Activated naive CD8-positive, alpha-beta T cell treated with anti-CD3 and anti-CD28 coated beads, Interleukin-2, amount 10 ng/mL, durations not matched to agents 7 days and 5 days (primary cell): ENCODE measurements at regions not wholly inside any gene's neighbourhood (a gene's known extent, or its start where the extent isn't known, plus 50 kb on each side); places are given as distances from the start of the nearest gene placed in this dataset.

Experiments used
- ATAC-seq: fragments of 150-1000 bp; cut with Tn5 transposase; one replicate; pipeline ENCODE4 v1.10.0; 2021; ENCODE audit warnings: low read depth, moderate library complexity
- POLR2A ChIA-PET: fragments of 350-600 bp; sonication (Branson Sonifier 250); formaldehyde crosslinking; loops from one replicate; lab custom pipeline; 2021; ENCODE audit warnings: antibody characterized with exemption; lab: Charles Lee
- DNase-seq: peaks from one replicate; pipeline ENCODE4 v3.0.0; 2021
- H3K27ac Mint-ChIP-seq: one replicate; pipeline ENCODE4 v1.8.0; 2022; ENCODE audit warnings: mild to moderate bottlenecking, mixed read lengths
- H3K27me3 Mint-ChIP-seq: one replicate; pipeline ENCODE4 v1.8.0; 2022; ENCODE audit warnings: mild to moderate bottlenecking, moderate library complexity, mixed read lengths
- H3K36me3 Mint-ChIP-seq: one replicate; pipeline ENCODE4 v1.8.0; 2021; ENCODE audit warnings: mild to moderate bottlenecking, mixed read lengths
- H3K4me1 Mint-ChIP-seq: one replicate; pipeline ENCODE4 v1.8.0; 2021; ENCODE audit warnings: mixed read lengths
- H3K4me3 Mint-ChIP-seq: one replicate; pipeline ENCODE4 v1.8.0; 2022; ENCODE audit warnings: mild to moderate bottlenecking, moderate library complexity, mixed read lengths
- H3K9me3 Mint-ChIP-seq: one replicate; pipeline ENCODE4 v1.8.0; 2021; ENCODE audit warnings: mixed read lengths

DNA sequence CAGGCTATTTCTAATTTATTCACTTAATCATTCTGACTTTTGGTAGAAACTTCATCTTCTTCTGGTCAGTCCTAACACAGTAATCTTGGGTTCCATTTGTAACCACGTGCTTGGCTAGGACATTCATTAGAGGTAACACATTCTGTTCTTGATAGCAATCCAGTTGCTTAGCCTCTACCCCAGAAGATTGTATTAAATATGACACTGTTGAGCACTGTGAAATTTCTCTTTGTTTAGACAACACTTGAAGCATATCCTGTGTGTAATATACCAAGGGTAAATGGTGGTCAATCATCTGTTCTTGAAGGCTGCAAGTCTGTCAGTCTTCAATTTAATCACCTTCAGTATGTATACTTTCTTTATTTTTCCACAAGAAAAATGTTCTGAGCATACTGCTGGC is 523.0 kb downstream of the ANKRD50 start:
- no peak overlapping the region for H3K27ac Mint-ChIP-seq
- no peak for DNase-seq
- H3K4me3 Mint-ChIP-seq, result no peak overlapping the region
- POLR2A ChIA-PET, result no interaction called here
- H3K36me3 Mint-ChIP-seq, result no peaks in the 10 kb centered on the region
- no peaks in the 10 kb centered on the region for H3K9me3 Mint-ChIP-seq
- H3K27me3 Mint-ChIP-seq, result no peaks in the 10 kb centered on the region
- H3K4me1 Mint-ChIP-seq, result no peaks in the 10 kb centered on the region
- no peak for ATAC-seq

DNA sequence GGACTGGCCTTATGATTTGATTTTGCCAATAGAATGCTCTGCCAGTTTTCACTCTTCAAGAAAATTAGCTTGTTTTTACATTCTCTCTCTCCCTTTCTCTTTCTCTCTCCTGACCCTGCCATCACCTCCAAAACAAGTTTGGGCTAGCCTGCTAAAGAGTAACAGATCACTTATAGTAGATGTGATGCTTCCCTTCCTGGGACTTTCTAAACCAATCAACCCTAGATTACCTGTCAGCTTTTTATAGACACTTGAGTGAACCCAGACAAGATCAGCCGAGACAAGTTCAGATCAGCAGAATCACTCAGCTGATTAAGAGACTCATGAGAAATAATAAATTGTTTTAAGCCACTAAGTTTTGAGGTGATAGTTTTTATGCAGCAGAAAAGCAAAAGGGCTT is 521.2 kb downstream of the ANKRD50 start:
- ATAC-seq, result no peak
- POLR2A ChIA-PET, result no interaction called here
- Mint-ChIP-seq H3K4me3 (no peak overlapping the region), H3K27ac (no peak overlapping the region), H3K36me3 (no peaks in the 10 kb centered on the region), H3K9me3 (peaks cover 3% of the 10 kb centered on the region), H3K27me3 (no peaks in the 10 kb centered on the region), H3K4me1 (no peaks in the 10 kb centered on the region)
- DNase-seq, result no peak

DNA sequence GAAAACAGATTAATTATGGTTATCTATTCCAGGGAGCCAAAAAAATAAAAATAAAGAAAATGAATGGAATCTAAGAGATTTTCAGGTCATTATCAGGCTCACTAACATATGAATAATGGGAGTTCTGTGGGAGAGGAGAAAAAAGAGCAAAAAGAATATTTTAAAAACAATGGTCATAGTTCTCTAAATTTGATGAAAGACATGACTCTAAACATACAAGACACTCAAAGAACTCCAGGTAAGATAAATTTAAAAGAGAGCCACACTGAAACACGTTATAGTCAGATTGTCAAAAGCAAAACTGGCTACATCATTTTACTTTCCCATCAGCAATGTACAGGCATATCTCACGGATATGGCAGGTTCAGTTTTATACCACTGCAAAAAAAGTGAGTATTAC is 520.0 kb downstream of the ANKRD50 start:
- ATAC-seq, result no peak
- DNase-seq, result no peak
- Mint-ChIP-seq H3K9me3 (peaks cover 3% of the 10 kb centered on the region), H3K4me1 (no peaks in the 10 kb centered on the region), H3K27ac (no peak overlapping the region), H3K4me3 (no peak overlapping the region), H3K36me3 (no peaks in the 10 kb centered on the region), H3K27me3 (no peaks in the 10 kb centered on the region)
- POLR2A ChIA-PET, result no interaction called here

DNA sequence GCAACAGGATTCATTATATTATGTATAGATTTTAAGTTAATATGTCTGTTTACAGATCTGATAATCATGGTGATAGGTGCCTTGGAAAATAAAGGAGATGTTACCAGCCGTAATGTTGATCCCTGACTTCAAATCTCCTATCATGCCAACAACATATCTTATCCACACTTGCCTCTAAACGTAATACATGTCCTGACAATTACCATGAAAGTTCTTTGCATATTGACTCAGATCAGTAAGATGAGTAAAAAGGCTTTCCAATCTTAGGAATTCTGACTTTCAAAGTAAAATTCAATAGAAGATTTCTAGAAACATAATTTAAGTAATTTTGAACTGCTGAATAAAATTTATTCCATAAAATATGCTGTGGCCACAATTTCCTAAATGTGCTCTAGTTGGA is 513.3 kb downstream of the ANKRD50 start:
- Mint-ChIP-seq H3K27ac (no peak overlapping the region), H3K9me3 (peaks cover 3% of the 10 kb centered on the region), H3K27me3 (no peaks in the 10 kb centered on the region), H3K36me3 (no peaks in the 10 kb centered on the region), H3K4me1 (no peaks in the 10 kb centered on the region), H3K4me3 (no peak overlapping the region)
- ATAC-seq (no peak), DNase-seq (no peak)
- POLR2A ChIA-PET, result no interaction called here

DNA sequence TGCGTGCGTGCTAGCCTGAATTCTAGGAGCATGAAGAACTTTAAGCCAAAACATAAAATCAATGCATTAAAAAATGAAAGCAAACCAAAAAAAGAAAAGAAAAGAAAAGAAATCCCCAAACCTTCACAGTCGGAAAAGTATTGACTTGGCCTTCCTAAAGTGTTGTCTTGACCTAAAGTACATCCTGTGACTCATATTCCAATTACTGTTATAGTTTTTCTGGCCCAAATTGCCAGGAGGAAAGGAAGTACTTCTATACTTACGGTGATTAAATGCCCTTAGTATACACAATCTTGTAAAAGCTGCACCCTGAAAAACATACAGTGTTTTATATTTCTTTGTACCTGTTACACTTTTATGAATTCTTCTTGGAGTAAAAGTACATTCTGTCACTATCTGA is 512.8 kb downstream of the ANKRD50 start:
- DNase-seq (no peak), ATAC-seq (no peak)
- Mint-ChIP-seq H3K36me3 (no peaks in the 10 kb centered on the region), H3K9me3 (peaks cover 2% of the 10 kb centered on the region), H3K27ac (no peak overlapping the region), H3K4me1 (no peaks in the 10 kb centered on the region), H3K27me3 (no peaks in the 10 kb centered on the region), H3K4me3 (no peak overlapping the region)
- POLR2A ChIA-PET, result no interaction called here

DNA sequence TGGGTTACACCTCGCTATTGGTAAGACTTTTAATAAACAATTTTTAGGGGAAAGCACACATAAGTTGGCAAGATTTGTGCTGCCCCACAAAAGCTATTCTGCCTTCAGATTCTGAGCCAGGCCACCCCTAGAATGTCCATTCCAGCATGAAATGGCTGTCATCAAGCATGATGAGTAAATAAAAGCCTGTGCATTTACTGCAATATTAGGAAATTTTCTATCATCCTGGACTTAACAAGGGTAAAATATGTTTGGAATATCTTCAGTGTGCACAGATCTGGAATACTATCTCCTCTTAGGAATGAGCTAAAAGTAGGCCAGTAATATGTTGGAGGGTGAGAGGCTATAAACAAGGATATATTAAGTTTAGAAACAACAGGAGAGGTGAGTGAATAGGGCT is 510.9 kb downstream of the ANKRD50 start:
- no peak overlapping the region for H3K27ac Mint-ChIP-seq
- no peak for ATAC-seq
- DNase-seq, result no peak
- H3K9me3 Mint-ChIP-seq, result no peaks in the 10 kb centered on the region
- H3K27me3 Mint-ChIP-seq, result no peaks in the 10 kb centered on the region
- POLR2A ChIA-PET, result no interaction called here
- no peak overlapping the region for H3K4me3 Mint-ChIP-seq
- no peaks in the 10 kb centered on the region for H3K36me3 Mint-ChIP-seq
- H3K4me1 Mint-ChIP-seq, result no peaks in the 10 kb centered on the region

DNA sequence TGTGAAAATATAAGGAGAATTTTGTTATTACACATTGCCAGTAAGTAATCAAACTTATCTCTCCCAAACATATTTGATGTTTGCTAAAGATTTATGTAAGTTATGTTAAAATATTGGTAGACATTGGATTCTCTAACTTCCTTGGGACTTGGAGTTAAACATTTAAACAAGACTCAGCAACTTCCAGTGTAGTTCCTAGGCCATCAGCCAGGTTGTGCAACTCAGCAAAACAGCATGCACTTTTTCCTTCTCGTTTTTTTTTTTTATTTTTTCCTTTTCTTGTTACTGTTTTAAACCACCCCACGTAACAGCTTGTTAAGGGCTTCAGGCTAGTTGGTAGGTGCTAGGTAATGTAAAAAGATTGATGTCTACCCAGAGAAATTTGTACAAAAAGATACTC is 510.4 kb downstream of the ANKRD50 start:
- no peaks in the 10 kb centered on the region for H3K27me3 Mint-ChIP-seq

DNA sequence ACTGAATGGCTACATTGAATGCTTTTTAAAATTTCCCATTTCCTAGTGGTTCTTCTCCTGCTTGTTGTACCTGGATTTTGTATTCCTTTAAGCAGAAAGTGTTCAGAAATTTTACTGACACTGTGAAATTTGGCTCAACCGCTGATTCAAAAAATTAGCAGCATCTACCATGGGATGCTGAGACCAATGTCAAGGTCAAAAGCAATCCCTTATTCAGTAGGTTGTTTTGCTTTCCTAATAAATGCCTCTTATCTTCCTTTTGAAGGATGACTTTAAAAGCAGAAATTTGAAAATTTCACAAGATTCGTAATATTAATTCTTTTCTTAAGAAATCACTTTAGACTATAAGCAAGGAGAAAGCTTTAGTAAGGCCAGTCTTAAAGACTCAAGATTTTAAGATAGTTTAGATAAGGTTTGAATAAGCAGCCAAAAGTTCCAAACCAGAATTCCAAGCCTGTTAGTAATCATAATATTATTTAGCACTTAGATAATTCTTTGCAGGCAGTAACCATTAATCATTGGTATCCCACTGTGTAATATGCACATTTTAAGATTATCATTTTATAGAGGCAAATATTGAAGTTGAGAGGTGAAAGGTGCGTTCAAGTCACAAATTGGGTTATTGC is 508.8 kb downstream of the ANKRD50 start:
- H3K27ac Mint-ChIP-seq, result no peak overlapping the region
- no peak overlapping the region for H3K4me3 Mint-ChIP-seq
- POLR2A ChIA-PET, result no interaction called here
- H3K4me1 Mint-ChIP-seq, result no peaks in the 10 kb centered on the region
- no peaks in the 10 kb centered on the region for H3K9me3 Mint-ChIP-seq
- ATAC-seq (no peak), DNase-seq (no peak)
- H3K27me3 Mint-ChIP-seq, result no peaks in the 10 kb centered on the region
- H3K36me3 Mint-ChIP-seq, result no peaks in the 10 kb centered on the region

More for the DNA sequence above, 510.4 kb downstream of the ANKRD50 start:
- Mint-ChIP-seq H3K4me3 (no peak overlapping the region), H3K36me3 (no peaks in the 10 kb centered on the region), H3K4me1 (no peaks in the 10 kb centered on the region), H3K9me3 (no peaks in the 10 kb centered on the region), H3K27ac (no peak overlapping the region)
- POLR2A ChIA-PET, result no interaction called here
- DNase-seq (no peak), ATAC-seq (no peak)

DNA sequence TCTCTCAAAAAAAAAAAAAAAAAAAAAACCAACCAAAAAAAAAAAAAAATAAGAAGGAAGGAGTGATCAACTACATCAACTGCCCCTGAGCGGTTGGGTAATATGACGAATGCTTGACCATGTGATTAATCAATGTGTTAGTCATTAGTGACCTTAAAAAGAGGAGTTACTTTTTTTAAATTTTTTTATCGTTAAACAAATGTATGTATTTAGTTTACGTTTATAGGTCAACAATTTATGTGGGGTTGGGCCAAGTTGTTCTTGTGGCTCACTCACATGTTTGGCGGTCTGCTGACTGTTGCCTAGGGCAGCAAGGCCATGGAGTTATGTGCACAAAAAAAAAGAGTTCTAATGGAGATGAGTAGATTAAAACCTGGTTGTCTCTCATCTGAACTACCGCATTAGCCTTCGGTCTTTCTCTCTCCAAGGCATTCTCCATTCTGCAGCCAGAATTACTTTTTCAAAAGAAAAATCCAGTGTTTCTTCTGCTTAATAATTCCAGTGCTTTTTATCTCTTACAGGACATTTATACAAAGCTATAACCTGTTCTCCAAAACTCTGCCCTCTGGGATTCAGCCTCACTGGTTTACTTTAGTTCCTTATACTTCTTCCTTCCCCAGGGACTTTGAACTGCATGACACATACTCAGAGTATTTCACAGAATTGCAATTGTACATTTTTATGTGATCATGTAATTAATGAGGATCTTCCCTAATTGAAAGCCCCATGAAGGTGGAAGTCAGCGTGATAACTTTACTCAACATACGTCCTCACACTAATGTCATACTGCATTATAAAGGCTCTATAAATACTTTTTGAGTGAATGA is 505.5 kb downstream of the ANKRD50 start:
- no peaks in the 10 kb centered on the region for H3K4me1 Mint-ChIP-seq
- no peaks in the 10 kb centered on the region for H3K36me3 Mint-ChIP-seq
- H3K9me3 Mint-ChIP-seq, result no peaks in the 10 kb centered on the region
- DNase-seq (no peak), ATAC-seq (no peak)
- no peaks in the 10 kb centered on the region for H3K27me3 Mint-ChIP-seq
- POLR2A ChIA-PET, result no interaction called here
- no peak overlapping the region for H3K27ac Mint-ChIP-seq
- no peak overlapping the region for H3K4me3 Mint-ChIP-seq

DNA sequence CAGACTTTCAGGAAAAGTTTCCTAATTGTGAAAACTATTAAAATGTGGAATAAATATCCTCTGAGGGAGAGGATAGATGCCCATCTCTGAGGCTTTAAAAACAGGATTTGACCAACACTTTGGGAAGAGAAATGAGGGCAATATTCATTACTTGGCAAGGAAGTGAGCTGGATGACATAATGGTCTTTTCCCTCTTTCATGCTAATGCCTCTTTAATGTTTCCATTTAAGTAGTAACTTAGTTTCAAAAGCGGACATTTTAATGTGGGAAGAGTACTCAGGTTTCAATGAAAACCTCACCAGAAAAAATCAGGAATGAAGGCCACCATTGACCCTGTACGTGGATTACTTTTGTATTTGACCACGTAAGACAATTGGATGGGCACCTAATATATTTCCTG is 503.3 kb downstream of the ANKRD50 start:
- H3K36me3 Mint-ChIP-seq, result no peaks in the 10 kb centered on the region
- ATAC-seq (no peak), DNase-seq (no peak)
- H3K4me3 Mint-ChIP-seq, result no peak overlapping the region
- H3K27me3 Mint-ChIP-seq, result no peaks in the 10 kb centered on the region
- POLR2A ChIA-PET, result no interaction called here
- H3K27ac Mint-ChIP-seq, result no peak overlapping the region
- H3K4me1 Mint-ChIP-seq, result no peaks in the 10 kb centered on the region
- no peaks in the 10 kb centered on the region for H3K9me3 Mint-ChIP-seq

DNA sequence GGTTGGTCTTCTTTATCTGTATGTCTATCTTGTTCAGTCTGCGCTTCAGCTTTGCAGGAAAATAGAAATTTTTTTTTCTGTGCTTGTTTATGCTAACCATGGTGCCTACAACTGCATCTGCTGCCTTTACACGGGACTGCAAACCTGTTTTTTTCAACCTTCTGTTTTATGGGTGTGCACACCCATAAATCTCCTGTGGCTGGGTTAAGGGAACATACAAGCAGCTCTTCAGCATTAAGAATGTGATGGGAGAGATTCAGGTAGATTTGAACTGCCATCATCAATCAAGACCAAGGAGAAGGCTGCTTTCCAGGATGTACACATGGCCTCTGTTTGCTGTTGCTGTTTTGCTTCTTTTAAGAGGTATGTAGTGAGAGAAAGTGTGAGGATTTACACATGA is 502.9 kb downstream of the ANKRD50 start:
- no peaks in the 10 kb centered on the region for H3K4me1 Mint-ChIP-seq
- H3K27me3 Mint-ChIP-seq, result no peaks in the 10 kb centered on the region
- POLR2A ChIA-PET, result no interaction called here
- DNase-seq (no peak), ATAC-seq (no peak)
- no peak overlapping the region for H3K4me3 Mint-ChIP-seq
- H3K9me3 Mint-ChIP-seq, result no peaks in the 10 kb centered on the region
- no peaks in the 10 kb centered on the region for H3K36me3 Mint-ChIP-seq
- H3K27ac Mint-ChIP-seq, result no peak overlapping the region

DNA sequence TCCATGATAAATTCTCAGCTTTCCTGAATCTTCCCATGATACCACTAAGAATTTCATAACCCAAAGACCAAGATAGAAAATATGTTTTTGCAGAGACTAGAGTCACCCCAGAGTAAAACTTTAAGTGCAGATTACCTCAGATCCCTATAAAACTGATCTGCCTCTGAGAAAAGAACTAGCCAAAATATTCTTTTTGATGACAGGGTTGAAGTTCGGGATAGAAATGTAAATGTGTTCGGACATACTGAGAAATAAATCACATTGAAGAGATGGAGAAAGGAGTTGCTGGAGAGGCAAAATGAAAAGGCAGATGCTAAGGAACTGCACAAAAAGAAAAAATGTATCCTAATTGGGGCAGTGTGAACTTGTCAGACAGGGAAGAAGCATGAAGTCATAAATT is 501.8 kb downstream of the ANKRD50 start:
- H3K4me3 Mint-ChIP-seq, result no peak overlapping the region
- H3K27me3 Mint-ChIP-seq, result no peaks in the 10 kb centered on the region
- H3K36me3 Mint-ChIP-seq, result no peaks in the 10 kb centered on the region
- no peaks in the 10 kb centered on the region for H3K4me1 Mint-ChIP-seq
- H3K27ac Mint-ChIP-seq, result no peak overlapping the region
- DNase-seq (no peak), ATAC-seq (no peak)
- POLR2A ChIA-PET, result no interaction called here
- H3K9me3 Mint-ChIP-seq, result no peaks in the 10 kb centered on the region

DNA sequence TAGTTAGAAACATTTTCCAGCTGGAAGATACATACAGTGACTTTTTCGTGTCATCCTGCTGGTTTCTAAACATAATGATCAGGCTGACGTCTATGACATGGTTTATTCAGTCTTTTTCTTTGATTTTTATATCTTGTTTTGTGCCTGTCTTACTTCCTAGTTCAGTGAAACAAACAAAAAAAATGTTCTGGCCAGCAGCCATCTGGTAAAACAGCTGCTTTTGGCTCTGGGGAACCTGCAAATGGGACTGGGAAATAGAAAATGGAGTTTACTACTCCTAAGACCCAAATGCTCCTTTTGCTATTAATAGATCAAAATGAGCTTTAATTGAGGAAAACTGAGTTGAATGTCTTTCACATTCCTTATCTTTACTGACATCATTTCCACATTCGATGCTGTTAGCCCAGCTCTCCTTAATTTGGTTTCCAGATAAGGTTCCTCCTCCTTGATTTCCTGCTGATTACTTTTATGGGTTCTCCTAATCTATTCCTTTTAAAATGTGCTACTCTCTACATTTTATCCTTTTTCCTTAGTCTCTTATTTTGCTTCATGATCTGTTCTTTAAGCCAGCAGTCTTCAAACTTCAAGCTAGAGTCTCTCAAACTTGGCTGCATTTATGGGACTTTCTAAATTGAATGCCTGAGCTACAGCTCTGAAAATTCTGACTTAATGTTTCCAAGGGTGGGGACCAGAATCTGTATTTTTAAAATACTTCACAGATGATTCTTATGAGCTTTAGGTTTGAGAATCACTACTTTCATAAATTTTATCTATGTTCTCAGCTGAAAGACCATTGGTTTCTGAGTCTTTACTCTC is 499.5 kb downstream of the ANKRD50 start:
- Mint-ChIP-seq H3K27ac (no peak overlapping the region), H3K4me1 (no peaks in the 10 kb centered on the region), H3K9me3 (no peaks in the 10 kb centered on the region), H3K27me3 (no peaks in the 10 kb centered on the region), H3K36me3 (no peaks in the 10 kb centered on the region), H3K4me3 (no peak overlapping the region)
- DNase-seq, result no peak
- ATAC-seq, result no peak
- POLR2A ChIA-PET, result no interaction called here

DNA sequence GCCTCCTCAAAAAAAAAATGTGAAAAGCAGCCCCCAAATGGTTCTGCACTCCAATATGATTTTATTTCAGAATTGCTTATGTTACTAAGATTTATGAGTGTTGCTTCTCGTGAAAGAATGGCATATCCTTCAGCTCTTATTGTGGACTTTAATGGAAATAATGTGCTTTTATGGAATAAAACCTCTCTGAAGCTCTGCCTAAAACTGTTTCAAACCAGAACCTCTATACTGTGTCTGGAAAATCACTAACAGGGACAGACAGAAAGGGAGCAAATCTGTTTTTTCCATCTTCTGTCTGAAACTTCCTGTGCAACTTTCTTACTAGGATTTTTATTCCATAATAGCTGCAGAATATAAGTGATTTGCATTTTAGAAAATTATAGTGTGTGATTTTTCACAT is 493.1 kb downstream of the ANKRD50 start:
- Mint-ChIP-seq H3K4me3 (no peak overlapping the region), H3K27me3 (no peaks in the 10 kb centered on the region), H3K27ac (no peak overlapping the region), H3K36me3 (no peaks in the 10 kb centered on the region), H3K9me3 (no peaks in the 10 kb centered on the region), H3K4me1 (no peaks in the 10 kb centered on the region)
- DNase-seq (no peak), ATAC-seq (no peak)
- POLR2A ChIA-PET, result no interaction called here
